ENCODE measurements at regions not wholly inside any gene's neighbourhood (a gene's known extent, or its start where the extent isn't known, plus 50 kb on each side); places are given as distances from the start of the nearest gene placed in this dataset.

GRCh38 chr5:68480335-68480940 lies 264.9 kb downstream of the PIK3R1 start:
- DNase-seq = no peak
- no peak for TF ChIP-seq CTCF (IDR thresholded peaks at IDR 0.05; ENCODE audit: control extremely low read depth, extremely low read depth)
- H3K36me3 ChIP-seq (ENCODE audit: control insufficient read depth in 4 of 4, insufficient read depth in 4 of 4, low read length in 4 of 4) = no peaks in the 10 kb centered on the region
- H3K27me3 ChIP-seq (ENCODE audit: control insufficient read depth in 3 of 3, insufficient read depth in 3 of 3, low read length in 2 of 3) = no peaks in the 10 kb centered on the region
- H3K27ac ChIP-seq (ENCODE audit: low read depth in 1 of 2, low read length in 1 of 2) = no peak overlapping the region
- H3K9me3 ChIP-seq (ENCODE audit: control insufficient read depth in 4 of 4, insufficient read depth in 3 of 4, low read length in 3 of 4) = no peaks in the 10 kb centered on the region
- WGBS, 2 donors = 96% methylated on average over 4 of the region's 4 CpGs
- H3K4me1 ChIP-seq (ENCODE audit: control insufficient read depth in 5 of 5, insufficient read depth in 5 of 5, low read length in 5 of 5) = peaks cover 0 to 24% (median 13%) of the 10 kb centered on the region in 5 donors
- no peak overlapping the region for H3K4me3 ChIP-seq
- no peak for ATAC-seq (ENCODE audit: insufficient read depth, low FRiP score)
- no peak overlapping the region for H3K9ac ChIP-seq (ENCODE audit: insufficient read depth in 1 of 2, low read length in 2 of 2)

GRCh38 chr5:68482199-68482598 lies 266.6 kb downstream of the PIK3R1 start:
- Histone ChIP-seq H3K36me3 (ENCODE audit: control insufficient read depth in 4 of 4, insufficient read depth in 4 of 4, low read length in 4 of 4) (no peaks in the 10 kb centered on the region), H3K27ac (ENCODE audit: low read depth in 1 of 2, low read length in 1 of 2) (no peak overlapping the region), H3K9me3 (ENCODE audit: control insufficient read depth in 4 of 4, insufficient read depth in 3 of 4, low read length in 3 of 4) (peaks cover 0 to 5% (median under 1%) of the 10 kb centered on the region in 4 donors), H3K4me3 (no peak overlapping the region), H3K9ac (ENCODE audit: insufficient read depth in 1 of 2, low read length in 2 of 2) (no peak overlapping the region), H3K27me3 (ENCODE audit: control insufficient read depth in 3 of 3, insufficient read depth in 3 of 3, low read length in 2 of 3) (no peaks in the 10 kb centered on the region), H3K4me1 (ENCODE audit: control insufficient read depth in 5 of 5, insufficient read depth in 5 of 5, low read length in 5 of 5) (peaks cover 0 to 24% (median 13%) of the 10 kb centered on the region in 5 donors)
- peak in 2 of 3 donors; percentile 39 to 70 for DNase-seq
- 59 to 76% methylated on average over 2 of the region's 2 CpGs for WGBS, 2 donors
- TF ChIP-seq CTCF (IDR thresholded peaks at IDR 0.05; ENCODE audit: control extremely low read depth, extremely low read depth) = no peak
- ATAC-seq (ENCODE audit: insufficient read depth, low FRiP score) = no peak

DNA sequence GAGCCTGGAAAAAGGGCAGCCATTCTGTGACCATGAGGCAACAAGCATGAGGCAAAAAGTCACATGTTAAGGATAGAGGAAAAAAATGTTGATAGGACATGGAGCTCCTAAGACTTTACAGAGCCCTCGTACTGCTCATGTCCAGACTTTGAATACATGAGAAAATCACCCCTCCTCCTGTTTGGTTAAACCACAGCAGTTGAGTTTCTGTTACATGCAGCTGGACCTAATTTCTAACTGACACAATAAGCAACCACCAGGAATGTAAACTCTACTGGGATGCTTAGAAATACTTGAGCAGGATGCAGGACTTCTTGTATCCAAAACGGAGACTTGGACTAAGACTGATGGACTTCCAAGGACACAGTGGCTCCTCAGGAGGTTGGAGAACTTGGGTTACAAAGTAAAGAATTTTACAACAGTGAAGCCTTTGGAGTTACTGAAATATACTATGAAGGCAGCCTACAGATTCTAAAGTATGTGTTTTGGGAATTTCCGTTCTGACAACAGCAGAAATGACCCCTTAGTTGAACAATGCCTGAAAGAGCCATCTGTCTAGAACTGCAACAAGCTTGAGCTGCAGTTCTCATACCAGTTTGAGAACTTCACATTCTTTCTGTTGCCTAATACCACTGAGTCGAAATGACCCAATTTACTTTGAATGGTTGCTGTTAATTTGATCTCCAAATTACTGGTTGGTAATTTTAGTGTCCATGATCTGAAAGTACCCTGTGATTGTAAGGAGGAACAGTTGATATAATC lies 268.9 kb downstream of the PIK3R1 start:
- Histone ChIP-seq H3K9ac (ENCODE audit: insufficient read depth in 1 of 2, low read length in 2 of 2) (no peak overlapping the region), H3K27me3 (ENCODE audit: control insufficient read depth in 3 of 3, insufficient read depth in 3 of 3, low read length in 2 of 3) (no peaks in the 10 kb centered on the region), H3K27ac (ENCODE audit: low read depth in 1 of 2, low read length in 1 of 2) (no peak overlapping the region), H3K4me1 (ENCODE audit: control insufficient read depth in 5 of 5, insufficient read depth in 5 of 5, low read length in 5 of 5) (peaks cover 0 to 11% (median 1%) of the 10 kb centered on the region in 5 donors), H3K36me3 (ENCODE audit: control insufficient read depth in 4 of 4, insufficient read depth in 4 of 4, low read length in 4 of 4) (no peaks in the 10 kb centered on the region), H3K4me3 (no peak overlapping the region), H3K9me3 (ENCODE audit: control insufficient read depth in 4 of 4, insufficient read depth in 3 of 4, low read length in 3 of 4) (peaks cover 0 to 5% (median 2%) of the 10 kb centered on the region in 4 donors)
- no peak for DNase-seq
- ATAC-seq (ENCODE audit: insufficient read depth, low FRiP score) = no peak
- TF ChIP-seq CTCF (IDR thresholded peaks at IDR 0.05; ENCODE audit: control extremely low read depth, extremely low read depth) = no peak
- WGBS, 2 donors = 80 to 84% methylated on average over 4 of the region's 4 CpGs

All from lung (tissue), 11 donors.